SHP77 treated with DMSO at 0.1 percent for 48 hours (cell line): ENCODE measurements at regions not wholly inside any gene's neighbourhood (a gene's known extent, or its start where the extent isn't known, plus 50 kb on each side); places are given as distances from the start of the nearest gene placed in this dataset.
"Not testable (repeated sequence)": the region's sequence is repeated elsewhere in the genome, so short reads cannot be mapped to it uniquely, and the experiment has no call there.

Source experiments
- DNase-seq: peaks from one replicate; lab custom pipeline; 2025; lab: John Stamatoyannopoulos, UW

GRCh38 chr3:1456781-1457311 lies 364.0 kb downstream of the CNTN6 start:
- DNase-seq, result no peak

- DNase-seq, result no peak
Observed at GRCh38 chr3:1462371-1462770, 369.5 kb downstream of the CNTN6 start.

- no peak for DNase-seq
Observed at GRCh38 chr3:1462856-1463450, 370.1 kb downstream of the CNTN6 start.

GRCh38 chr3:1465091-1465490 lies 372.3 kb downstream of the CNTN6 start:
- DNase-seq, result not testable (repeated sequence)

GRCh38 chr3:1468145-1468544 lies 375.3 kb downstream of the CNTN6 start:
- DNase-seq, result no peak

GRCh38 chr3:1469248-1469647 lies 376.4 kb downstream of the CNTN6 start:
- no peak for DNase-seq

GRCh38 chr3:1469687-1470086 lies 376.9 kb downstream of the CNTN6 start:
- no peak for DNase-seq

GRCh38 chr3:1477669-1478068 lies 384.8 kb downstream of the CNTN6 start:
- DNase-seq, result no peak

GRCh38 chr3:1495466-1495865 lies 402.6 kb downstream of the CNTN6 start:
- DNase-seq, result no peak

- DNase-seq, result no peak
Observed at GRCh38 chr3:1499694-1500093, 406.9 kb downstream of the CNTN6 start.

- DNase-seq, result no peak
Observed at GRCh38 chr3:1501406-1502115, 408.7 kb downstream of the CNTN6 start.

GRCh38 chr3:1506090-1506489 lies 413.3 kb downstream of the CNTN6 start:
- DNase-seq, result no peak

- DNase-seq, result no peak
Observed at GRCh38 chr3:1513662-1514061, 420.8 kb downstream of the CNTN6 start.

GRCh38 chr3:1515882-1516281 lies 423.1 kb downstream of the CNTN6 start:
- DNase-seq, result no peak

GRCh38 chr3:1527786-1528185 lies 435.0 kb downstream of the CNTN6 start:
- DNase-seq, result no peak

- DNase-seq, result no peak
Observed at GRCh38 chr3:1528621-1529020, 435.8 kb downstream of the CNTN6 start.

GRCh38 chr3:1529676-1530075 lies 436.9 kb downstream of the CNTN6 start:
- no peak for DNase-seq

- DNase-seq, result no peak
Observed at GRCh38 chr3:1531981-1532380, 439.2 kb downstream of the CNTN6 start.

- no peak for DNase-seq
Observed at GRCh38 chr3:1532935-1533606, 440.2 kb downstream of the CNTN6 start.

GRCh38 chr3:1533763-1534162 lies 440.9 kb downstream of the CNTN6 start:
- DNase-seq, result no peak

GRCh38 chr3:1534252-1534651 lies 441.4 kb downstream of the CNTN6 start:
- no peak for DNase-seq

GRCh38 chr3:1535361-1535760 lies 442.5 kb downstream of the CNTN6 start:
- no peak for DNase-seq

- DNase-seq, result no peak
Observed at GRCh38 chr3:1540686-1541085, 447.9 kb downstream of the CNTN6 start.
